ENCODE measurements at regions not wholly inside any gene's neighbourhood (a gene's known extent, or its start where the extent isn't known, plus 50 kb on each side); places are given as distances from the start of the nearest gene placed in this dataset.

- no peaks in the 10 kb centered on the region for H3K4me1 ChIP-seq
- no peak for TF ChIP-seq CTCF (IDR thresholded peaks at IDR 0.05)
- intact Hi-C loops (cut with DNase I): loop anchor here in 1 of 3 donors (10.0 kb wide), 1 partner anchor 343 kb away; the partner anchor contains the start of gene KCND2
- ATAC-seq (no peak), FAIRE-seq (no peak), DNase-seq (no peak)
- H3K4me3 ChIP-seq: no peak overlapping the region
- 86 to 90% methylated on average over 1 of the region's 1 CpG for WGBS, 2 donors
- no peaks in the 10 kb centered on the region for H3K27me3 ChIP-seq
- no peak overlapping the region for H3K27ac ChIP-seq
- H3K9me3 ChIP-seq: no peaks in the 10 kb centered on the region
- H3K36me3 ChIP-seq: no peaks in the 10 kb centered on the region
Observed at GRCh38 chr7:119931230-119931824, 341.6 kb upstream of the KCND2 start.

GRCh38 chr7:119935418-119936025 is 337.5 kb upstream of the KCND2 start:
- ATAC-seq: peak in 1 of 4 donors; percentile 58
- no peak overlapping the region for H3K4me3 ChIP-seq
- H3K4me1 ChIP-seq: no peaks in the 10 kb centered on the region
- 8 to 10% methylated on average over 4 of the region's 4 CpGs for WGBS, 2 donors
- no peaks in the 10 kb centered on the region for H3K36me3 ChIP-seq
- intact Hi-C loops (cut with DNase I): loop anchor here in 1 of 3 donors (10.0 kb wide), 1 partner anchor 339 kb away; the partner anchor contains the start of gene KCND2
- H3K27me3 ChIP-seq: no peaks in the 10 kb centered on the region
- no peak overlapping the region for H3K27ac ChIP-seq
- no peak for DNase-seq
- FAIRE-seq: peak; percentile 66
- peak in 2 of 4 donors; percentile 36 to 52 for TF ChIP-seq CTCF (IDR thresholded peaks at IDR 0.05)
- no peaks in the 10 kb centered on the region for H3K9me3 ChIP-seq

GRCh38 chr7:119936836-119937235 is 336.1 kb upstream of the KCND2 start:
- no peaks in the 10 kb centered on the region for H3K4me1 ChIP-seq
- DNase-seq (no peak), FAIRE-seq (no peak), ATAC-seq (no peak)
- no peak for TF ChIP-seq CTCF (IDR thresholded peaks at IDR 0.05)
- H3K4me3 ChIP-seq: no peak overlapping the region
- H3K9me3 ChIP-seq: no peaks in the 10 kb centered on the region
- no peaks in the 10 kb centered on the region for H3K36me3 ChIP-seq
- intact Hi-C loops (cut with DNase I): loop anchor here in 1 of 3 donors (10.0 kb wide), 1 partner anchor 338 kb away; the partner anchor contains the start of gene KCND2
- WGBS, 2 donors: 56 to 75% methylated on average over 2 of the region's 2 CpGs
- H3K27ac ChIP-seq: no peak overlapping the region
- H3K27me3 ChIP-seq: peaks cover 0 to 5% (median 0%) of the 10 kb centered on the region in 4 donors

GRCh38 chr7:119937745-119938144 is 335.2 kb upstream of the KCND2 start:
- intact Hi-C loops (cut with DNase I): loop anchor here in 1 of 3 donors (10.0 kb wide), 1 partner anchor 337 kb away; the partner anchor contains the start of gene KCND2
- H3K4me3 ChIP-seq: no peak overlapping the region
- WGBS, 2 donors: 45 to 55% methylated on average over 3 of the region's 3 CpGs
- no peak overlapping the region for H3K27ac ChIP-seq
- FAIRE-seq: no peak
- no peak for TF ChIP-seq CTCF (IDR thresholded peaks at IDR 0.05)
- H3K9me3 ChIP-seq: no peaks in the 10 kb centered on the region
- peaks cover 0 to 5% (median 0%) of the 10 kb centered on the region in 4 donors for H3K27me3 ChIP-seq
- H3K4me1 ChIP-seq: no peaks in the 10 kb centered on the region
- no peak for ATAC-seq
- DNase-seq: no peak
- no peaks in the 10 kb centered on the region for H3K36me3 ChIP-seq
